ENCODE measurements at regions not wholly inside any gene's neighbourhood (a gene's known extent, or its start where the extent isn't known, plus 50 kb on each side); places are given as distances from the start of the nearest gene placed in this dataset.

GRCh38 chr6:87929843-87930288 lies 117.8 kb upstream of the SPACA1 start:
- no peak for TF ChIP-seq EZH2 (IDR thresholded peaks at IDR 0.05; ENCODE audit: low read depth)
- TF ChIP-seq, protein P1, sequence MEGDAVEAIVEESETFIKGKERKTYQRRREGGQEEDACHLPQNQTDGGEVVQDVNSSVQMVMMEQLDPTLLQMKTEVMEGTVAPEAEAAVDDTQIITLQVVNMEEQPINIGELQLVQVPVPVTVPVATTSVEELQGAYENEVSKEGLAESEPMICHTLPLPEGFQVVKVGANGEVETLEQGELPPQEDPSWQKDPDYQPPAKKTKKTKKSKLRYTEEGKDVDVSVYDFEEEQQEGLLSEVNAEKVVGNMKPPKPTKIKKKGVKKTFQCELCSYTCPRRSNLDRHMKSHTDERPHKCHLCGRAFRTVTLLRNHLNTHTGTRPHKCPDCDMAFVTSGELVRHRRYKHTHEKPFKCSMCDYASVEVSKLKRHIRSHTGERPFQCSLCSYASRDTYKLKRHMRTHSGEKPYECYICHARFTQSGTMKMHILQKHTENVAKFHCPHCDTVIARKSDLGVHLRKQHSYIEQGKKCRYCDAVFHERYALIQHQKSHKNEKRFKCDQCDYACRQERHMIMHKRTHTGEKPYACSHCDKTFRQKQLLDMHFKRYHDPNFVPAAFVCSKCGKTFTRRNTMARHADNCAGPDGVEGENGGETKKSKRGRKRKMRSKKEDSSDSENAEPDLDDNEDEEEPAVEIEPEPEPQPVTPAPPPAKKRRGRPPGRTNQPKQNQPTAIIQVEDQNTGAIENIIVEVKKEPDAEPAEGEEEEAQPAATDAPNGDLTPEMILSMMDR (conservative IDR thresholded peaks at IDR 0.05): peak; percentile 78
